ENCODE measurements at regions not wholly inside any gene's neighbourhood (a gene's known extent, or its start where the extent isn't known, plus 50 kb on each side); places are given as distances from the start of the nearest gene placed in this dataset.

DNA sequence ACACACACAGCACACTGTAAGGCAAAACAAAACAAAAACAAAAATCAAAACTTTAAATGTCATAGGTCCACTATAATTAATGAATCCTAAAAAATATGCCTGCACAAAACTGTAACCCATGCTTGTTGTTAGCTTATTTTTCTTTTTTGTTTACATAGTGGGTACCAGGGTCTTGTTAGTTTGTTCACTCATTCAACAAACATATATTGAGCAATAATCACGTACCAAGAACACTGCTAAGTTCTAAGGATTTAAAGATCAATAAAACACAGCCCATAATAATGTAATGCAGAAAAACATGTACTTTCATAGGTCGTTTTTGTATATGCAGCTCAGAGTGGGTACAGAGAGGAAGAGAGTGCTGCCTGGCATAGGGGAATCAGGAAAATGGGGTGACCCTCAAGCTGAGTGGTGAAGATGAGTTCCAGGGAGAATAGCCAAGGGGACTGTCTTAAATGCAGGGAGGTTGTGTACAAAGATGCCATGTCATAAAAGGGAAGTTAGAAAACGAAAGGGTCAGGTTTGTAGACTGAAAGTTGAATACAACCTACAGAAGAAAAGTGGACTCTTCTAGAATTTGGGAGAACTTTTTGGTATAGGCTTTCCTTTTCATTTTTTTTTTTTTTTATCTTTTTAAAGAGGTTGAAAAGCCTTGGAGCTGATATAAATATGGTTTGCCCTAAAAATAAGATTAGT is 113.3 kb upstream of the TBX18 start:
- intact Hi-C loops (cut with micrococcal nuclease): no loop called here
- ChIA-PET CTCF (no interaction called here), POLR2A (no interaction called here)
- Mint-ChIP-seq H3K9me3 (peaks cover 3% of the 10 kb centered on the region), H3K27me3 (no peaks in the 10 kb centered on the region), H3K4me1 (ENCODE audit: low read depth) (no peaks in the 10 kb centered on the region), H3K27ac (no peak overlapping the region), H3K4me3 (no peak overlapping the region), H3K36me3 (ENCODE audit: low read depth) (no peaks in the 10 kb centered on the region)
- TF ChIP-seq, protein P1, sequence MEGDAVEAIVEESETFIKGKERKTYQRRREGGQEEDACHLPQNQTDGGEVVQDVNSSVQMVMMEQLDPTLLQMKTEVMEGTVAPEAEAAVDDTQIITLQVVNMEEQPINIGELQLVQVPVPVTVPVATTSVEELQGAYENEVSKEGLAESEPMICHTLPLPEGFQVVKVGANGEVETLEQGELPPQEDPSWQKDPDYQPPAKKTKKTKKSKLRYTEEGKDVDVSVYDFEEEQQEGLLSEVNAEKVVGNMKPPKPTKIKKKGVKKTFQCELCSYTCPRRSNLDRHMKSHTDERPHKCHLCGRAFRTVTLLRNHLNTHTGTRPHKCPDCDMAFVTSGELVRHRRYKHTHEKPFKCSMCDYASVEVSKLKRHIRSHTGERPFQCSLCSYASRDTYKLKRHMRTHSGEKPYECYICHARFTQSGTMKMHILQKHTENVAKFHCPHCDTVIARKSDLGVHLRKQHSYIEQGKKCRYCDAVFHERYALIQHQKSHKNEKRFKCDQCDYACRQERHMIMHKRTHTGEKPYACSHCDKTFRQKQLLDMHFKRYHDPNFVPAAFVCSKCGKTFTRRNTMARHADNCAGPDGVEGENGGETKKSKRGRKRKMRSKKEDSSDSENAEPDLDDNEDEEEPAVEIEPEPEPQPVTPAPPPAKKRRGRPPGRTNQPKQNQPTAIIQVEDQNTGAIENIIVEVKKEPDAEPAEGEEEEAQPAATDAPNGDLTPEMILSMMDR (IDR thresholded peaks at IDR 0.05): no peak
- DNase-seq (no peak), ATAC-seq (no peak)

DNA sequence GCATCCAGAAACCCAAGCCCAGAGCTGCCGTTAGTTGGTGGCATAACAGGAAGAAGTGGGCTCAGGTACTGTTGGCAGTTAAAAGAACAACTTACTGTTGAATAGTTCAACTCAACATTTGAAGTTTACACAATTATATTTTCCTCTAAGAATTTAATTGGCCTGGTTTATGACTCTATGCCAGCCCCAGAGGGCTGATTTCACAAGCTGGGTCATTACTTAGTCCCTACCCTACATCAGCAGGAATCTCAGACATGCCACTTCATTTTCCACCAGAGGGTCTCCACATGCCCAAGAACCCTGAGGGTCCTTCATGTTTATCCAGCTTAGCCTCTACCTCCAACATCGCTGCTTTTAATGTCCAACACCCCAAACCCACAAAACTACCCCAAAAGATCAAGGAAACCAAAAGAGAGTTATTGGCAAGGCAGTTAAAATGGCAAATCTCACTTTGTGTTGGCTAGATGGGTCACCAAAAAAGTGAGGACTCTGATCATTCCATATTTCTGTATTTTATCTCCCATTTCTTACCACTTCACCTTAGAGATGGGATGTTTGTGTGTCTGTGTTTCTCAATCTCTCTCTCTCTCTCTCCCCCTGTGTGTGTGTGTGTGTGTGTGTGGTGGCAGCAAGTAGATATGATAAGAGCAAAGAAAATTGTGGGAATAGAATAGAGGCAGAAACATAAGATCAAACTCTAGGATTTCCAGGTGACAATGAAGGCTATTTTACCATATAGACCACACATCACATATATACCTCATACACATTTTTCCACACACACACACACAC is 112.5 kb upstream of the TBX18 start:
- no peaks in the 10 kb centered on the region for H3K4me1 Mint-ChIP-seq (ENCODE audit: low read depth)
- H3K36me3 Mint-ChIP-seq (ENCODE audit: low read depth): no peaks in the 10 kb centered on the region
- TF ChIP-seq, protein P1 (IDR thresholded peaks at IDR 0.05): no peak
- intact Hi-C loops (cut with micrococcal nuclease): no loop called here
- H3K27me3 Mint-ChIP-seq: no peaks in the 10 kb centered on the region
- ATAC-seq (no peak), DNase-seq (no peak)
- no peak overlapping the region for H3K27ac Mint-ChIP-seq
- no peak overlapping the region for H3K4me3 Mint-ChIP-seq
- H3K9me3 Mint-ChIP-seq: peaks cover 3% of the 10 kb centered on the region
- CTCF ChIA-PET: no interaction called here
- POLR2A ChIA-PET: no interaction called here

DNA sequence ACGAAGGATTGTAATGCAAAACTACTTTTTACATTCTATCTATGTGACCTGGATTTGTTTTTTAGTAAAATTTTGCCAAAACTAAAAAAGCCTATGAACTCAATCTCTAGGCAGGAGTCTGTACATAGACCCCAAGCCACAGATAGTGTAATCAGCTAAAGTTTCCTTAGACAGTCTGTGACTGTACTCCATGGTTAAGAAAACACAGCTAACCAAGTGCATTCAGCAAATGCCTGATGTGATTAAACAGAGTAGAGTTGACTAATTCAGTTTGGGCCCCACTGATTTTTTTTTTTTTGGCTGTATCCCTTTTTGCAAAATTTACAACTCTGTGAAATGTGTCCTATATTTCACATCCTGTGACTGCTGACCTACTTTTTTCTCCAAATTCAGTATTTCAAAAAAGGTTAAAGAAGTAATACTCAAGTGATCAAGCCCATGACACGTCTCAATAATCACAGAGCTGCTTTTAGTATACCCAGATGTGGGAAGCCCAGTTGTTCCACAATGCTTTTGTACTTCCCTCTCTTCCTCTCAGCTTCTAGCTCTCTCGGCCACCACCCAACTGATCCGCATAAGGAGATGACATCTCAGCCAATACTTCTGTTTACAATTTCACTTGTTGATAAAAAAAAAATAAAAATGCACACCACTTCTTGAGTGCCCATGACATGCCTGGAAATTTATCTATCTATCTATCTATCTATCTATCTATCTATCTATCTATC is 108.8 kb upstream of the TBX18 start:
- H3K36me3 Mint-ChIP-seq (ENCODE audit: low read depth): no peaks in the 10 kb centered on the region
- ATAC-seq (no peak), DNase-seq (no peak)
- intact Hi-C loops (cut with micrococcal nuclease): no loop called here
- no peak overlapping the region for H3K4me3 Mint-ChIP-seq
- ChIA-PET POLR2A (no interaction called here), CTCF (no interaction called here)
- no peaks in the 10 kb centered on the region for H3K9me3 Mint-ChIP-seq
- no peak overlapping the region for H3K27ac Mint-ChIP-seq
- H3K27me3 Mint-ChIP-seq: no peaks in the 10 kb centered on the region
- no peaks in the 10 kb centered on the region for H3K4me1 Mint-ChIP-seq (ENCODE audit: low read depth)
- TF ChIP-seq, protein P1 (IDR thresholded peaks at IDR 0.05): no peak

DNA sequence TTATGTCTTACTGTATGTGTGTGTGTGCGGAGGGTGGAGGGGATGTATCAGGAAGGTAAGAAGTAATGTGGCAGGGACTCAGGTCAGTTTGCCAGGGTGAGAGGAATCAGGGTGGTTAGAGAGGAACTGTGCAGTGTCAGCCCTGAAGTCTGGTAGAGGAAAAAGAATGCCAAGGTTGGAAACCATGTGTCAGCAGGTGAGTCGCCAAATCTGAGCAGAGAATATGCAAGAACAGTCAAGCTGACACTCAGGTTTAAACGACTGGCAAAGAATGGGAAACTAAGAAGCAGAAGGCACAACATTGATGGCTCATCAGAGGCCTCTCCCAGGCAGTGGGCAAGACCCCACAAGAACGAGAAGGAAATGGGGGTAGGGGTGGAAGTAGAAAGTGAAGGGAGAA is 107.5 kb upstream of the TBX18 start:
- DNase-seq: no peak
- H3K9me3 Mint-ChIP-seq: no peaks in the 10 kb centered on the region
- intact Hi-C loops (cut with micrococcal nuclease): no loop called here
- POLR2A ChIA-PET: no interaction called here
- no peaks in the 10 kb centered on the region for H3K27me3 Mint-ChIP-seq
- CTCF ChIA-PET: no interaction called here
- H3K27ac Mint-ChIP-seq: no peak overlapping the region
- no peak for ATAC-seq
- TF ChIP-seq, protein P1 (IDR thresholded peaks at IDR 0.05): no peak
- no peaks in the 10 kb centered on the region for H3K4me1 Mint-ChIP-seq (ENCODE audit: low read depth)
- no peaks in the 10 kb centered on the region for H3K36me3 Mint-ChIP-seq (ENCODE audit: low read depth)
- H3K4me3 Mint-ChIP-seq: no peak overlapping the region

DNA sequence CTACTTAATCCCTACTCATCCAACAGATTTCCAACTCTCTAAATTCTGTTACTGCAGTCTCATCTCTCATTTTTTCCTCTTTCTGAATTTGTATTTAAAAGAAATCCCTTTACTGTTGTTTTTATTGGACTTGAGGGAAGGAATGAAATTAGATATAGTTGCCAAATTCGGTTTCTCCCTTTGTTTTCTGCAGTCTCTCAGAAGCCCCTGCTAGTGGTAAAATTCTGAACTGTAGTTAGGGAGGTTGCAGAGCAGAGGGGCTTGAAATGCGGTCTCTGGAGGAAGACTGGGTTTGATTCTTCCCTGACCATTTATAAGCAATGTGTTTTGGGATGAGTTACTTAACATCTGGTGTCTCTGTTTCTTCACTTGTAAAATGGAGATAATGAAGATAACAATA is 106.3 kb upstream of the TBX18 start:
- Mint-ChIP-seq H3K4me1 (ENCODE audit: low read depth) (no peaks in the 10 kb centered on the region), H3K27ac (no peak overlapping the region), H3K36me3 (ENCODE audit: low read depth) (no peaks in the 10 kb centered on the region), H3K9me3 (no peaks in the 10 kb centered on the region), H3K27me3 (no peaks in the 10 kb centered on the region), H3K4me3 (no peak overlapping the region)
- DNase-seq (no peak), ATAC-seq (no peak)
- ChIA-PET POLR2A (no interaction called here), CTCF (no interaction called here)
- TF ChIP-seq, protein P1 (IDR thresholded peaks at IDR 0.05): no peak
- intact Hi-C loops (cut with micrococcal nuclease): no loop called here
